GM21367 (cell line): ENCODE measurements at regions not wholly inside any gene's neighbourhood (a gene's known extent, or its start where the extent isn't known, plus 50 kb on each side); places are given as distances from the start of the nearest gene placed in this dataset.
"Not testable (repeated sequence)": the region's sequence is repeated elsewhere in the genome, so short reads cannot be mapped to it uniquely, and the experiment has no call there.

Experiments used
- ATAC-seq: cut with Tn5 transposase; IDR thresholded peaks from one replicate; pipeline ENCODE4 v1.9.1; 2021; ENCODE audit not compliant: unreplicated experiment

DNA sequence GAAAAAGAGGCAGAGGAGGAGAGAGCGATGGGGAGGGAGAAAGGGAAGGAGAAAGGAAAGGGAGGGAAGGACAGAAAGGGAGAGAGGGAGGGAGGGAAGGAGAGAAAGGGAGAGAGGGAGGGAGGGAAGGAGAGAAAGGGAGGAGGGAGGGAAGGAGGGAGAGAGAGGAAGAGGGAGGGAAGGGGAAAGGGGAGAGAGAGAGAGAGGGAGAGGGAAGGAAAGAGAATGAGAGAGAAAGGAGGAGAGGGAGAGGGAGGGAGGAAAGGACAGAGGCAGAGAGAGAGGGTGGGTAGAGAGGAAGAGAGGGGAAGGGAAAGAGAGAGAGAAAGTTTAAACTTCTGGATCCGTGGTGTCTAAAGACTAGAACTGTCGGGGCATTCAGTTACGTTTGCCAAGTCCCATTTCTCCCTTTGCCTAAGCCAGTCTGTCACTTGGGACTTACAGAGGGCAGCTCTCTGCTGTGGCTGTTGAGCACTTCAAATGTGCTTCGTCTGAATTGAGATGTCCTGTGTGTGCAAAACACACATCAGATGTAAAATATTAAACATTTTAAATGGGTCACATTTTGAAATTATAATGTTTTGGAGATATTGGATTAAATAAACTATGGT lies 62.6 kb downstream of the PLXNA1 start:
- ATAC-seq: no peak

DNA sequence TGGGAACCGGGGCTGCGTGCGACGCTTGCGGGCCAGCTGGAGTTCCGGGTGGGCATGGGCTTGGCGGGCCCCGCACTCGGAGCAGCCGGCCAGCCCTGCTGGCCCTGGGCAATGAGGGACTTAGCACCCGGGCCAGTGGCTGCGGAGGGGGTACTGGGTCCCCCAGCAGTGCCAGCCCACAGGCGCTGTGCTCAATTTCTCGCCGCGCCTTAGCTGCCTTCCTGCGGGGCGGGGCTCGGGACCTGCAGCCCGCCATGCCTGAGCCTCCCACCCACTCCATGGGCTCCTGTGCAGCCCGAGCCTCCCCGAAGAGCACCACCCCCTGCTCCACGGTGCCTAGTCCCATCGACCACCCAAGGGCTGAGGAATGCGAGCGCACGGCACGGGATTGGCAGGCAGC lies 63.8 kb downstream of the PLXNA1 start:
- ATAC-seq: not testable (repeated sequence)

DNA sequence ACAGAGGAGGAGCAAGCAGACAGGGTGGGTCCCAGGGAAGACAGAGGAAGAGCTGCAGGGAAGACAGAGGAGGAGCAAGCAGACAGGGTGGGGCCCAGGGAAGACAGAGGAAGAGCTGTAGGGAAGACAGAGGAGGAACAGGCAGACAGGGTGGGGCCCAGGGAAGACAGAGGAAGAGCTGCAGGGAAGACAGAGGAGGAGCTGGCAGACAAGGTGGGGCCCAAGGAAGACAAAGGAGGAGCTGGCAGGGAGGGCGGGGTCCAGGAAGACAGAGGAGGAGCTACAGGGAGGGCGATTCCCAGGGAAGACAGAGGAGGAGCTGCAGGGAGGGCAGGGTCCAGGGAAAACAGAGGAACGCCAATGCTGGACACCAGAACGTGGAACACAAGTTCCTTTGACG lies 66.5 kb downstream of the PLXNA1 start:
- ATAC-seq: no peak

DNA sequence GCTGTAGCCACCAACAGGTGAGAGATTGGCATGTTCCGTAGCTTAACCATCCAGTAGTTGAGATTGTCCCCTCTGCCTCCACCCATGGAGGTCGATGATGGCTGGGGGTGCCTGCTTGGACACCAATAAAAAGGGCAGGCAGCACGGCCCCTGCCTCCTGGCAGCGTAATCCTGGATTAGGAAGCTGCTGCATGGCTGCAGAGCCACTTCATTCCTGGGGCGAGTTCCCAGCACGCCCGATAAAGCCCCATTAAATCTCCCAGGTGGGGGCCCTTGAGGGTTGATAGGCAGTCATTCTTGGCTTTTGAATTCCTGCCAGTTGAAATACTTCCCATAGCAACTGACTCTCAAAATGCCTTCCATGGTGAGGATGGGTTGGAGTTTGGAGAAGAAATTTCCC lies 67.8 kb downstream of the PLXNA1 start:
- no peak for ATAC-seq

DNA sequence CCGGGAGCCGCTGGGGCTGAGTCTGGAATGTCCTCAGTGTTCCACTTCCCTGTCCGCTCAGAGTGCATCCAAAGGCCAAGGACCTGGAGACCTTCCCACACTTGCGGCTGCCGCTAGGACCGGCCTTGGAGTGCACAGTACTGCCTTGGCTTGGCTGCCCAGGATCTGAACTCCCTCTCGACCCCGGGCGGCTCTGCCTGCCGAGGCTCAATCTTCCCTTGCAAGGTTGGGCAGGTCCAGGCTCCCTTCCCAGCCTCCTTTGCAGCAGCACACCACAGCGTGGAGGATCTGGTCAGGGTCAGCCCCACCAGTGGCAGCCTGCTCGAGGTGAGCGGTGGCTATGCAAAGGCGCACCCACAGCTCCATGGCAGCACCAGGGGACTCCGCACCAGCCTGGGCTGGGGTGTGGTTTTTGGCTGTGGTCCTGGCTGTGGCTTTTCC lies 69.2 kb downstream of the PLXNA1 start:
- ATAC-seq: no peak

DNA sequence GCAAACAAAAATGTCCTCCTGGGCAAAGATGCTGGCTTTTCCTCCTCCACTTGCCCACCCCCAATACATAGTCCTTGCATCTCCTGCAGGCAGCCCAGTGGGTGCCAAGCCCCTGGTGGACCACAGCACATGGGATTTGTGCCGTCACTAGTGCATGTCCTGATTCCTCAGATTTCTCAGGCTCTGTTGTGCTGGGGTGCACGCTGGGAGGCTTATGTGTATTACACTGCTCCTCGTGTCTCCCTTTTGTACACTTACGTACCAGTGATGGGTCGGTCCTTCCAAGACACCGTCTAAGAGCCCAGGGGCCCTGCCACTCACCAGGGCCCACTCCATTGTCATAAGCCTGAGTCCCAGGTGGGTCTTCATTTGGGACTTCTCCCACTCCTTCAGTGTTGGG lies 70.1 kb downstream of the PLXNA1 start:
- no peak for ATAC-seq

DNA sequence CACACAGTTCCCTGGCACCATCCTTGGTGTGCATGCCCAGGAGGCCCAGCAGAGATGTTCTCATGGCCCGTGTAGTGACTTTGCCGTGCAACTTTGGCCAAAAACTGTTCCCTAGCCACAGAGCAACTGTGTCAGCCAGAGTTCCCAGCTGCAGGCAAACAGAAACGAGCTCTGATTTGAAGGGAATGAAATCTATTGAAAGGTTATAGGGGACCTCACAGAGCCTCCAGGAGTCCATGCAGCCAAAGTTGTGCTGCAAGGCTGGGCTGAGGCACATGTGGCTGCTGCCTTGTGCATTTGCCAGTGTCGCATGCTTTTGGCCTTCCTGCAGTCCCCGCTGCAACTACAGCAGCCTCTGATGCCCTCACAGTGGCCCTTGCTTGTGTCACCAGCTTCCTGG lies 70.5 kb downstream of the PLXNA1 start:
- ATAC-seq: no peak

DNA sequence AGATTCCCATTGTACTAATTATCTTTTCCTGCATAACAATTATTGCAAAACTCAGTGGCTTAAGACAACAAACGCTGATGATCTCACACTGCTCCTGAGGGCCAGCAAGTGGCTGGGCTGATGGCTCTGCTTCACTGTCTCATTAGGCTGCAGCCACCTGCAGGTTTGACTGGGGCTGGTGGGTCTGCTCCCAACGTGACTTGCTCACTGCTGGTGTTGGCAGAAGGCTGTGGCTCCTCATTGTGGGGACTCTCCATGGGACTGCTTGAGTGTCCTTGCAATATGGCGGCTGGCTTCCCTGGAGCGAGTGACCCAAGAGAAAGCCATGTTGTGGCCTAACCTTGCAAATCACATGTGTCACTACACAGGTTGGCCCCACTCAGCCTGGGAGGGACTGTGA lies 71.1 kb downstream of the PLXNA1 start:
- no peak for ATAC-seq

DNA sequence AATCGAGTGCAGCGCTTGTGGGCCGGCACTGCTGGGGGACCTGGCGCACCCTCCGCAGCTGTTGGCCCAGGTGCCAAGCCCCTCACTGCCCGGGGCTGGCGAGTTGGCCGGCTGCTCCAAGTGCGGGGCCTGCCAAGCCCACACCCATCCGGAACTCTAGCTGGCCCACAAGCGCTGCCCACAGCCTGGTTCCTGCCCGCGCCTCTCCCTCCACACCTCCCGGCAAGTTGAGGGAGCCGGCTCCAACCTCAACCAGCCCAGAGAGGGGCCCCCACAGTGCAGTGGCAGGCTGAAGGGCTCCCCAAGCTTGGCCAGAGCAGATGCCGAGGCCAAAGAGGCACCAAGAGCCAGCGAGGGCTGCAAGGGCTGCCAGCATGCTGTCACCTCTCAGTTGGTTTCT lies 73.4 kb downstream of the PLXNA1 start:
- no peak for ATAC-seq

DNA sequence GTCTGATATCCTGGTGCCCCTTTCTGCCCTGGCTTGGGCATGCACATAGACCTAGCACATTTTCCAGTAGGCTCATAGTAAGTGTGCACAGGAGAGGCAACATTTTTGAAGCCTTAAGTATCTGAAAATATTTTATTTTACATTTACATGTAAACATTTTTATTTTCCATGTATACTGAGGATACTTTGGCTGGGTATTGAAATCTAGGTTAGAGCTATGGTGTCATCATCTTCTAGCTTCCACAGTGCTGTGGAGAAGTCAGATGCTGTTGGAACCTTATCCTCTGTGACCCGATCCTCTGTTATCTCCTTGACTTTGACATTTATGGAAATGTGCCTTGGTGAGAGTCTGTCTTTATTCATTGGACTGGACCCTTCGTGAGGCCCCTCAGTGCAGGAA lies 74.1 kb downstream of the PLXNA1 start:
- no peak for ATAC-seq

DNA sequence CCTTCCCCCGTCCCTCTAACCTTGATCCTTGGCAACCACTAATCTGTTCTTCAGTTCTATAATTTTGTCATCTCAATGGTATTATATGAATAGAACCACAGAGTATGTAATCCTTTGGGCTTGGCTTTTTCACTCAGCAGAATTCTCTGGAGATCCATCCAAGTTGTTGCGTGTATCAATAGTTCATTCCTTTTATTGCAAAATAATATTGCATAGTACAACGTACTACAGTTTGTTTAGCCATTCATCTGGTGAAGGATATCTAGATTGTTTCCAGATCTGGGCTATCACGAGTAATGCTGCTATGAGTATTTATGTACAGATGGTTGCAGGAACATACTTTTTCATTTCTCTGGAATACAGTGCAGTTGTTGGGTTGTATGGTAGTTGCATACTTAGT lies 76.2 kb downstream of the PLXNA1 start:
- no peak for ATAC-seq

DNA sequence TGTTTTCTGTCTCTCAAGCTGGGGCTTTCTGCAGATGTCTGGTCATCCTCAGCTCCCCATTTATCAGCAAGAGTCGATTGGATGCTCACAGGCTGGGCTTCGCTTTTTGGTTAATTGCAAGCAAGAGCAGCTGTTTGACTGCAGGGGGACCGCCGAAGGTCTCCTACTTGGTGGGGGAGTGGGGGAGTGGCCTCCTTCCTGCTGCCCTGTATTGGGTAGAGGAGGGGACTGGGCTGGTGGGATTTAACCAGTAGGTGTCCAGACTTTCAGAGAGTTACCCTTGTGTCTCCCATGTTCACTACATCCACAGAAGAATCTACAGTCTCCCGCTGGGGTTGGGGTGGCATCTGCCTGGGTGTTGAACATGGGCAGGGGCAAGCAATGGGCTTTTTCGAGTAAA lies 78.7 kb downstream of the PLXNA1 start:
- no peak for ATAC-seq

DNA sequence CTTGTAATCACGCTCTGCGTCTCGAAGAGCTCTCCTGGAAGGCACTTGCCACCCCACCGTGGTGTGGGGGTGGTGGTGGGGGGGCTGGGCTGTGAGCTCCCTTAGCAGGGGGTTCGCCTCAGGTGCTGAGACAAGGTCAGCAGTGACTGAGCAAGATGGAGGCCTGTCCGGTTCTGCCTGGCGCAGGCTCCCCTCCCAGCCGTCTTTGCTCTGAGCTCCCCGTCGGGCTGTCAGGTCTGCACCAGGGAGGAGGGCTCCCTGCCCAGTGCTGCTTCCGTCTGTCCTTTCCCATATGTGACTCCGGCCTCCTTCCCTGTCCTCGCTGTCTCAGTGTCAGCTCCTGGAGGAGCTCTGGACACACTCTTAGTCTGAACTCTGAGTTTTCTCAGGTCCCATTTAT lies 80.0 kb downstream of the PLXNA1 start:
- ATAC-seq: no peak

DNA sequence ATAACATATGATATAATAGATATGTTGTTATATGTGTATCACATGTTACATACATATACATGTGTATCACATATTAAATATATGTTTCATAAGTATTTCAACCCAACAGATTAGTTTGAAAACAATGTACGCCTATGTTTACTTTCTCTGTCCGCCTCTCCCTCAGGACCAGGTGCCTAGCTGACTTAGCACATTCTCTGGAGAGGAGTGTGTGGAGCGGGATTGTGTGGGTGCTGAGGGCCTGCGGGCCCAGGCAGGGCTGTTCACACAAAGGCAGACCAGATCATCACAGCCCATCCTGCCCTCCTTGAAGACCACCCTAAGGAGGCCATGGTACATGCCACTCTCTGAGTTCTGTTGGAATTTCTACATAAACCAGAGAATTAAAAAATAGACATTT lies 81.0 kb downstream of the PLXNA1 start:
- no peak for ATAC-seq

DNA sequence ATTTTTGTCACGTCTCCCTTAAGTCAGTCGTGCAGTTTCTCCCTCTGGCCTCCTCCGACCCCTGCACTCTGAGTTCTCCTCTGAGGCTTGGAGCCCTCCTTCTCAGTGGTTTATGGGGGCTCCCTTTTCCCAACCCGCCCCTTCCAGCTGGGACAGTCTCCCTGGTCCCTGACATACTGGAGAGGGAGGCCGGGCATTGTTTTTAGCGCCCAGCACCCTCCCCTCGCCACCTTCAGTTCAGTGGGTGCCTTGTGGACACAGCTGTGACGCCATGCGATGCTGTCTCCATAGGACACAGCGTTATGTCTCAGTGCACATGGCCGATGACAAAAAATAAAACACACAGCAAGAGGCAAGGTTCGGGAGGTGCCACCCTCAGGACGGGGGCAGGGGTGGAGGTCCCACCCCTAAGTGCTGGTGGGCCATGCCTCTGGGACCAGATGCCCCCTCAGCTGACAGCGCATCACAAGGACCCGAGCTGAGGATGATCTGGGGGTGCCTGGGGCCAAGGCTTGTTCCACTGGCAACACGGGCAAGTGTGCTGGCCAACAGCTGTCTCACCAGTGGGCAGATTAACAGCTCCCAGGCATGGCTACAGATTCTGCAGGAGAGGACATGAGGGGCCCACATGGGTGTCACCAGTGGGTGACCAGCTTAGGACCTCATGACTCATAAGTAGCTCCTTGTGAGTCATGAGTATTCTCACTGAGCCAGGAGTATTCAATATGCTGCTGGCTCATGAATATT lies 81.6 kb downstream of the PLXNA1 start:
- no peak for ATAC-seq

DNA sequence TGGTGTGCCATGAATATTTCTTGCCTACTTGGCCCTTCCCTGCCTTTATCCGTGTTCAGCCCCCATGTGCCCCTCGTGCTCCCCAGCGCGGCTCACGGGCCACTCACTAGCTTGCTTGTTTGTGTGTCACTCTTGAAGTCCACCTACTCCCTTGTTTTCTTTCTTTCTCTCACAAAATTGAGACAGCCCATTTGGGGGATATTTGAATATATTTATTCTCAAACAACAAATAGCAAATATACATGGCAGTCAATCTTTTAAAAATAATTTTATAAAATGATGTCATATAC lies 82.2 kb downstream of the PLXNA1 start:
- no peak for ATAC-seq

DNA sequence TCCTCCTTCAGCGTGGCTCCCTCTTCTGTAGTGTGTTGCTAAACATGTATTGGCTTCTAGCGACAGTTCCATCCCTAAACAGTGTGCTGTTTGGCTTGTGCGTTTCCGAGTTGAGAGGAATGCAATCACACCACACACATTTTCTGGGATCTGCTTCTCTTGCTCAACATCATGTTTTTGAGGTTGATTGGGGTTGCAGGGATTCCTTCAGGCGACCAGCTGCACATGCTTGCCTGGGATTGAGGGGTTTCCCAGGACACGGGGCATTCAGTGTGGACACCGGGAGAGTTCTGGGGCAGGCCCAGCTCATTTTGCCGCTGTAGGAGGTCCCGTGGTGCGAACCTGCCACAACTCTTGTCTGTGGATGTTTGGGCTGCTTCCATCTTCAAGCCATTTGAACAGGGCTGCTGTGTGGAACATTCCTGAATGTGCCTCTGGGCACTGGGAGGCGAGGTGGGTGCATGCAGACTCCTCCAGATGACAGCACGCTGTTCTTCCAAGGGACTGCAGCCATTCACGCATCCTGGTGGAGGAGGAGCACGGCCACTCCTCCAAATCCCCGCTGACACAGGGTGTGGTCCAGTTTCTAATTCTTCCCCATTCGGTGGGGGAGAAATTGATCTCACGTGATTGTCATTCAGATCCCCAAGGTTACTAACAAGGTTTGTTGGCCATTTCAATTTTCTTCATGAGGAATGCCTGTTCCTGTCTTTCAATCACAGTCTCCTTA lies 82.8 kb downstream of the PLXNA1 start:
- ATAC-seq: no peak

DNA sequence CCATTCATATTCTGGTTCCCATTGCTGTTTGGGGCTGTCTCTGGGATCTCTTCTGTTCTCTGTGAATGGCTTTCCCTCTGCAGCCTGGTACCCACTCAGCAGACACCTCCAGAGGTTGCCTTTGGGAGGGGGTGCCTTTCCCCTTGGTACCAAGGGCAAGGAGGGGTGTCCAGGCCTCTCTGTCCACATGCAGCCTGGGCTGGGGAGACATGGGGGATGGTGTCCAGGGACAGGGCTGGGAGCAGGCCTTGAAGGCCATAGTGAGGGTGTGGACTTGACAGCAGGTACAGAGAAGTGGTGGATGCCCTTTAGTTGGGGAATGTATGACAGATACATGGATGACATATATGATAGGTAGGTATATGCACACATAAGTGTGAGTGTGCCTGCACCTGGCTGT lies 83.7 kb downstream of the PLXNA1 start:
- ATAC-seq: no peak

DNA sequence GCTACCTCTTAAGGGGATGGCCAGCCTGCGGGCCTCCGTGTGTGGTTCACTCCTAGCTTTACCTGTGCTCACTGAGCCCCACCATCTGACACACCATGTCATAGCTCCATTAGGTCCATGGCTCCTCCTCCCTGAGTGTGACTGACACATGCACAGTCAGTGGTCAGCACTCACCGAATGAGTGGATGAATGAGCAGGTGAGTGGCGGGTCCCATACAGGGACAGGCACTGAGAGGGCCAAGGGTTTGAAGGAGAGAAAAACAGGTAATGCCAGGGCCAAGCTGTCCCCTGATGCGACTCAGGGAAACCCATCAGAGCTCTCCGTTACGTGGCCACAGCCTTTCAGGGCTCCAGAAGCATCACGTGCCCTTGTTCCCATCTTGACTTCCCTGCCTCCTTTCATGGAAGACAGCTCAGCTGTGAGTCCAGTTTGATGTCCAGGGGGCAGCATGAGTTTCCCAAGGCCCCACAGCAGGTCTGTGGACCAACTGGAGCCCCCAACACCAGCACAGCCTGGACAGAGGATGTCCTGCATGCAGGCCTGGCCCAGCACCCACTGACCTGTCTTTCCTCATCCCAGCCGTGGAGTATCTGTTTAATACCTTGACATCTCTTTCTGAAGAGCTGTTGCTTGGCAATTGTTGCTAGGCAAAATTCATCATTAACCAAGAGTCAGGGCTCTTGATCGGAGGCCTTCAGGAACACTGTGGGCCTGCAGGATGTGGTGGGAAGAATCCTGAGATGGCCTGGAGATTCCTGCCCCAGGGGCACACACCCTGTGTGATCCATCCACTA lies 84.4 kb downstream of the PLXNA1 start:
- no peak for ATAC-seq

DNA sequence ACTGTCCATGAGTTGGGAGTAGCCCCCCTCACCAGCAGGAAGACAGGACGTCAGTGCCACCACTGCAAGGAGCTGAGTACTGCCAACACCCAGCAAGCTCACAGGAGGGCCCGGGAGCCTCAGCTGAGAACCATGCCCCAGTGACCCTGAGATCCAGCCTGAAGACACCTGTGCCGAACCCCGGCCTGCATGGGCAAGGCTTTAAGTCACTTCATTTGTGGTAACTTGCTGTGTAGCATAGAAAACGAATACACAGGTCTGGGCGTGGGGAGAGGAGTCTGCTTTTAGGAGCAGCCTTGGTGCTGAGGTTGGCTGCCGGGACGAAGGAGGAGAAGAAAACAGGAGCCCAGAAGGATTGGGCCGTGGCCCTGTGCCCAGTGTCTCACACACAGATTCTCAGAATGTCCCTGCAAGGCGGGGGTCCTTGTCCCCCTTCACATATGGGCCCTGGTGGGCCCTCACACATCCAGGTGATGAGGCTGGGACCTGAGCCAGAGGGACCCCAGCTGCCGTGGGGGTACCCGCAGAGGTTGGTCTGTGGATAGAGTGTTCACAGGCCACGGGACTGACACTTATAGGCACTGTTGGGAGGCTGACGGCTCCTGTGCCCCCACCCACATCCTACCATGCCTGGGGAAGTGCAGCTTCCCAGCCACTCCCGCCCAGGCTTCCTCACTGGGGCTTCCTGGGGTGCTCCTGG lies 85.3 kb downstream of the PLXNA1 start:
- no peak for ATAC-seq

DNA sequence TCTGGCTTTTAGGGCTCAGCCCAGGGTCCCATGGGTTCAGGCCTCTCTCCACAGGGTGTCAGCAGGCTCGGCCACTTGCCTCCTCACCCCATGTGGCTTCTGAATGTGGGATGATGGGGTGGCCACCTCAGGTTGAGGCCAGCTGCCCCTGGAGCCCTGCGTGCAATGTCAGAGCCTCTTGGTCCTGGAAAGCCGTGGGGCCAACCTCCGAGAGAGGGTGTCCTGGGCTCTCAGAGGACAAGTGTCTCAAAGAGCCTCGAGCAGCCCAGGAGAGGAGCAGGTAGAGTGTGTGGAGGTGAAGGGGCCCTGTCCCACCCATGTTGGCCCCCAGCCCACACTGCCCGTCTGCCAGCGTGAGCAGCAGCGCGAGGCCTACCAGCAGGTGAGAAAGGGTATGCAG lies 86.0 kb downstream of the PLXNA1 start:
- no peak for ATAC-seq
